GM13976 (cell line): ENCODE measurements at regions not wholly inside any gene's neighbourhood (a gene's known extent, or its start where the extent isn't known, plus 50 kb on each side); places are given as distances from the start of the nearest gene placed in this dataset.

Experiments used
- DNase-seq: peaks from one replicate; pipeline ENCODE4 v3.0.0; 2012; ENCODE audit warnings: low spot score
- CTCF ChIP-seq: IDR thresholded peaks from 2 replicates; pipeline ENCODE4 v1.5.1; 2012; ENCODE audit warnings: borderline replicate concordance, mild to moderate bottlenecking; ENCODE audit not compliant: insufficient read depth; ENCODE audit errors: extremely low read depth, missing control alignments, control extremely low read depth
- in situ Hi-C: fragments of 300-500 bp; cut with MboI; formaldehyde crosslinking; loops from one replicate; pipeline ENCODE4 v1.12.0; 2022; ENCODE audit warnings: low sequenced_read_pairs, mixed read lengths, inconsistent platforms; ENCODE audit not compliant: unreplicated experiment

- no peak for DNase-seq
- in situ Hi-C loops, result no loop called here
- no peak for TF ChIP-seq CTCF
These were observed 340.5 kb upstream of the SLC39A10 start for GRCh38 chr2:195316486-195316885.

- no peak for DNase-seq
- no peak for TF ChIP-seq CTCF
- in situ Hi-C loops, result no loop called here
These were observed 343.1 kb upstream of the SLC39A10 start for GRCh38 chr2:195313962-195314361.

- TF ChIP-seq CTCF, result no peak
- DNase-seq, result no peak
- in situ Hi-C loops, result no loop called here
These were observed 344.4 kb upstream of the SLC39A10 start for GRCh38 chr2:195312662-195313061.

GRCh38 chr2:195308163-195308562 lies 348.9 kb upstream of the SLC39A10 start:
- TF ChIP-seq CTCF, result no peak
- no peak for DNase-seq
- in situ Hi-C loops, result no loop called here

- DNase-seq, result no peak
- no peak for TF ChIP-seq CTCF
- in situ Hi-C loops, result no loop called here
These were observed 349.3 kb upstream of the SLC39A10 start for GRCh38 chr2:195307751-195308150.

- TF ChIP-seq CTCF, result peak; percentile 16
- in situ Hi-C loops, result no loop called here
- no peak for DNase-seq
These were observed 352.7 kb upstream of the SLC39A10 start for GRCh38 chr2:195304310-195304709.

- no peak for DNase-seq
- in situ Hi-C loops, result no loop called here
- TF ChIP-seq CTCF, result no peak
These were observed 356.4 kb upstream of the SLC39A10 start for GRCh38 chr2:195300631-195301030.
